Skeletal muscle tissue (tissue), 3 donors: ENCODE measurements at regions not wholly inside any gene's neighbourhood (a gene's known extent, or its start where the extent isn't known, plus 50 kb on each side); places are given as distances from the start of the nearest gene placed in this dataset.

Experiments
- H3K27ac ChIP-seq: one replicate; pipeline ENCODE4 v1.7.0; 2013; ENCODE audit warnings: mild to moderate bottlenecking, low read depth, low read length, inconsistent platforms
- H3K27me3 ChIP-seq, 3 donors: one replicate each; pipeline ENCODE4 v1.7.0; 2013; ENCODE audit warnings: low read length in 3 of 3; ENCODE audit not compliant: control insufficient read depth in 3 of 3, insufficient read depth in 3 of 3
- H3K36me3 ChIP-seq, 3 donors: one replicate each; pipeline ENCODE4 v1.7.0; 2013; ENCODE audit warnings: low read length in 3 of 3; ENCODE audit not compliant: control insufficient read depth in 3 of 3, insufficient read depth in 3 of 3
- H3K4me1 ChIP-seq, 3 donors: one replicate each; pipeline ENCODE4 v1.7.0; 2013; ENCODE audit warnings: low read length in 3 of 3, mild to moderate bottlenecking in 3 of 3; ENCODE audit not compliant: control insufficient read depth in 3 of 3, insufficient read depth in 3 of 3
- H3K4me3 ChIP-seq, 3 donors: one replicate each; pipeline ENCODE4 v1.7.0; 2013; ENCODE audit warnings: low read length in 3 of 3
- H3K9ac ChIP-seq, 3 donors: one replicate each; pipeline ENCODE4 v1.7.0; 2013; ENCODE audit warnings: low read length in 3 of 3, mild to moderate bottlenecking in 3 of 3, moderate library complexity in 2 of 3, low read depth in 1 of 3
- H3K9me3 ChIP-seq, 3 donors: one replicate each; pipeline ENCODE4 v1.7.0; 2013; ENCODE audit warnings: low read length in 3 of 3; ENCODE audit not compliant: control insufficient read depth in 3 of 3
- donor health status: Osteomylitis.

GRCh38 chr2:194128810-194129209 lies 1528.2 kb upstream of the SLC39A10 start:
- Histone ChIP-seq H3K9ac (no peak overlapping the region), H3K4me1 (no peaks in the 10 kb centered on the region), H3K36me3 (no peaks in the 10 kb centered on the region), H3K9me3 (peaks cover 0 to 5% (median 0%) of the 10 kb centered on the region in 3 donors), H3K4me3 (no peak overlapping the region), H3K27me3 (no peaks in the 10 kb centered on the region), H3K27ac (no peak overlapping the region)

GRCh38 chr2:194126418-194126817 lies 1530.6 kb upstream of the SLC39A10 start:
- Histone ChIP-seq H3K27ac (no peak overlapping the region), H3K4me3 (no peak overlapping the region), H3K9me3 (peaks cover 0 to 5% (median 0%) of the 10 kb centered on the region in 3 donors), H3K4me1 (no peaks in the 10 kb centered on the region), H3K9ac (no peak overlapping the region), H3K36me3 (no peaks in the 10 kb centered on the region), H3K27me3 (no peaks in the 10 kb centered on the region)

- Histone ChIP-seq H3K27me3 (no peaks in the 10 kb centered on the region), H3K9ac (no peak overlapping the region), H3K4me1 (no peaks in the 10 kb centered on the region), H3K9me3 (no peaks in the 10 kb centered on the region), H3K36me3 (no peaks in the 10 kb centered on the region), H3K27ac (no peak overlapping the region), H3K4me3 (no peak overlapping the region)
Observed at GRCh38 chr2:194116861-194117260, 1540.2 kb upstream of the SLC39A10 start.

- no peak overlapping the region for H3K9ac ChIP-seq
- no peak overlapping the region for H3K27ac ChIP-seq
- no peaks in the 10 kb centered on the region for H3K36me3 ChIP-seq
- H3K4me1 ChIP-seq: no peaks in the 10 kb centered on the region
- H3K9me3 ChIP-seq: no peaks in the 10 kb centered on the region
- H3K4me3 ChIP-seq: no peak overlapping the region
- no peaks in the 10 kb centered on the region for H3K27me3 ChIP-seq
Observed at GRCh38 chr2:194105358-194105757, 1551.7 kb upstream of the SLC39A10 start.

GRCh38 chr2:194104687-194105086 lies 1552.3 kb upstream of the SLC39A10 start:
- Histone ChIP-seq H3K27ac (no peak overlapping the region), H3K4me3 (no peak overlapping the region), H3K27me3 (no peaks in the 10 kb centered on the region), H3K9me3 (no peaks in the 10 kb centered on the region), H3K4me1 (no peaks in the 10 kb centered on the region), H3K36me3 (no peaks in the 10 kb centered on the region), H3K9ac (no peak overlapping the region)

GRCh38 chr2:194103941-194104659 lies 1552.9 kb upstream of the SLC39A10 start:
- H3K36me3 ChIP-seq: no peaks in the 10 kb centered on the region
- no peaks in the 10 kb centered on the region for H3K9me3 ChIP-seq

GRCh38 chr2:194102546-194102945 lies 1554.5 kb upstream of the SLC39A10 start:
- Histone ChIP-seq H3K9ac (no peak overlapping the region), H3K9me3 (no peaks in the 10 kb centered on the region), H3K4me1 (no peaks in the 10 kb centered on the region), H3K27ac (no peak overlapping the region), H3K4me3 (no peak overlapping the region), H3K36me3 (no peaks in the 10 kb centered on the region), H3K27me3 (no peaks in the 10 kb centered on the region)

More at GRCh38 chr2:194103941-194104659, 1552.9 kb upstream of the SLC39A10 start:
- Histone ChIP-seq H3K27me3 (no peaks in the 10 kb centered on the region), H3K4me1 (no peaks in the 10 kb centered on the region), H3K9ac (no peak overlapping the region), H3K4me3 (no peak overlapping the region), H3K27ac (no peak overlapping the region)

GRCh38 chr2:194100201-194100600 lies 1556.8 kb upstream of the SLC39A10 start:
- no peak overlapping the region for H3K9ac ChIP-seq
- H3K36me3 ChIP-seq: no peaks in the 10 kb centered on the region
- no peaks in the 10 kb centered on the region for H3K9me3 ChIP-seq
- H3K27ac ChIP-seq: no peak overlapping the region
- no peaks in the 10 kb centered on the region for H3K27me3 ChIP-seq
- no peak overlapping the region for H3K4me3 ChIP-seq
- H3K4me1 ChIP-seq: no peaks in the 10 kb centered on the region

GRCh38 chr2:194096402-194096801 lies 1560.6 kb upstream of the SLC39A10 start:
- Histone ChIP-seq H3K27me3 (no peaks in the 10 kb centered on the region), H3K4me3 (no peak overlapping the region), H3K9me3 (no peaks in the 10 kb centered on the region), H3K27ac (no peak overlapping the region), H3K9ac (no peak overlapping the region), H3K36me3 (no peaks in the 10 kb centered on the region), H3K4me1 (no peaks in the 10 kb centered on the region)

- Histone ChIP-seq H3K27me3 (no peaks in the 10 kb centered on the region), H3K4me3 (no peak overlapping the region), H3K9ac (no peak overlapping the region), H3K27ac (no peak overlapping the region), H3K4me1 (no peaks in the 10 kb centered on the region), H3K36me3 (no peaks in the 10 kb centered on the region), H3K9me3 (no peaks in the 10 kb centered on the region)
Observed at GRCh38 chr2:194095359-194095758, 1561.7 kb upstream of the SLC39A10 start.
